Urinary bladder (tissue), 3 donors: ENCODE measurements at regions not wholly inside any gene's neighbourhood (a gene's known extent, or its start where the extent isn't known, plus 50 kb on each side); places are given as distances from the start of the nearest gene placed in this dataset.

Experiments used
- DNase-seq: peaks from one replicate; pipeline ENCODE4 v3.0.0-alpha.2; 2015; ENCODE audit errors: extremely low spot score
- H3K27ac ChIP-seq: one replicate; pipeline ENCODE4 v1.5.1; 2013; ENCODE audit warnings: low read depth, mild to moderate bottlenecking, moderate library complexity
- H3K36me3 ChIP-seq: one replicate; pipeline ENCODE4 v1.6.1; 2013; ENCODE audit warnings: mild to moderate bottlenecking, moderate library complexity; ENCODE audit not compliant: insufficient read depth
- H3K4me1 ChIP-seq: one replicate; pipeline ENCODE4 v1.6.1; 2013; ENCODE audit warnings: mild to moderate bottlenecking, moderate library complexity; ENCODE audit not compliant: insufficient read depth
- H3K4me3 ChIP-seq: one replicate; pipeline ENCODE4 v1.5.1; 2013; ENCODE audit warnings: low read depth, low read length
- WGBS: extraction: QIAGEN DNeasy Blood & Tissue Kit; methylation state at CpG from one replicate; pipeline ENCODE4 v1.1.7; 2013; 5-methylcytosine and 5-hydroxymethylcytosine counted together
- donor health status: healthy with polysubstance abuse.
- donor health status: healthy.

DNA sequence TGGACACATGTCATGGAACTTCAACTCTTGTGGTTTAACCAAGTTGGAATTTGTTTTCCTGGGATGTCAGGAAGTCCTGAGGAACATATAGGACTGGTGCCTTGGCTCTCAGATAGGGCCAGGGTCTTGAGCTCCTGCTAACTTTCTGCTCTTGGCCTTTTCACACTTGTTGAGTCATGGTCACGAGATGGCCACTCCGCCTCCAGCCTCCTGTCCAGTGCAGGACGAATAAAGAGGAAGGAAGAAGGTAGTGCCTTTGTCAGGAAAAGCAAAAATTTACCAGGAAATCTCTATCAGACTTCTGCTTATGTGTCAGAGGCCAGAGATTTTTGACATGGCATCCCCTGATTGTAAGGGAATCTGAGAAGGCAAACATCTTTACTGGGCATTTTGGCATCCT is 89.1 kb upstream of the ARHGAP20 start:
- 77% methylated on average over 3 of the region's 3 CpGs for WGBS
- no peak overlapping the region for H3K4me3 ChIP-seq
- H3K4me1 ChIP-seq, result no peaks in the 10 kb centered on the region
- H3K27ac ChIP-seq, result no peak overlapping the region
- no peaks in the 10 kb centered on the region for H3K36me3 ChIP-seq
- DNase-seq, result no peak

- WGBS, result 79% methylated on average over 6 of the region's 6 CpGs
These were observed 86.1 kb upstream of the ARHGAP20 start for GRCh38 chr11:110798201-110798900.

GRCh38 chr11:110797453-110797852 is 85.2 kb upstream of the ARHGAP20 start:
- 90% methylated on average over 3 of the region's 3 CpGs for WGBS
- no peak overlapping the region for H3K27ac ChIP-seq
- H3K36me3 ChIP-seq, result no peaks in the 10 kb centered on the region
- DNase-seq, result no peak
- no peaks in the 10 kb centered on the region for H3K4me1 ChIP-seq
- no peak overlapping the region for H3K4me3 ChIP-seq

More at GRCh38 chr11:110798201-110798900, 86.1 kb upstream of the ARHGAP20 start:
- no peak for DNase-seq
- Histone ChIP-seq H3K4me1 (no peaks in the 10 kb centered on the region), H3K36me3 (no peaks in the 10 kb centered on the region), H3K4me3 (no peak overlapping the region), H3K27ac (no peak overlapping the region)

DNA sequence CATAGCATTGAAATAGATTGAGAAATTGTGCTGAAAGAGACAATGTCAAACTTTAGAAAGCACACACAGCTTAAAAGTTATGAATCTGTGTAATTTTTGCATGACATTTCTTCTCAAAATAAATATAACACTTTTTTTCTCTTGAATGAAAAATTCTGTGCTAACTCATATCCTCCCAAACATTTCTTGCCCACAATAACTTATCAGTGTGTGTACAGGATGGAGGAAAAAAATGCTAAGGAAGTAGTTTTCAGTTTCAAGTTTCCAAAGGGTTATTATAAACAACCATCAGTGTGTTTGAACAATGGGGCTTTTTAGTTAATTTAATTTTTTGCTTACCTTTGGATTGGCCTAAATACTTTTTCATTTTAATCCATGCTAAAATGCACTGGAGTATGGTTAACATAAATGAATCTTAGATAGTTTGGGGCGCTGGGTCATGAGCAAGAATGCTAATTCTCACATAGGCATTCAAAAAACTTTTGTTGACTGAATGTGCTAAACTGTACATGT is 82.9 kb upstream of the ARHGAP20 start:
- no peak for DNase-seq
- Histone ChIP-seq H3K36me3 (no peaks in the 10 kb centered on the region), H3K4me1 (no peaks in the 10 kb centered on the region), H3K4me3 (no peak overlapping the region), H3K27ac (no peak overlapping the region)
- 93% methylated on average over 1 of the region's 1 CpG for WGBS

DNA sequence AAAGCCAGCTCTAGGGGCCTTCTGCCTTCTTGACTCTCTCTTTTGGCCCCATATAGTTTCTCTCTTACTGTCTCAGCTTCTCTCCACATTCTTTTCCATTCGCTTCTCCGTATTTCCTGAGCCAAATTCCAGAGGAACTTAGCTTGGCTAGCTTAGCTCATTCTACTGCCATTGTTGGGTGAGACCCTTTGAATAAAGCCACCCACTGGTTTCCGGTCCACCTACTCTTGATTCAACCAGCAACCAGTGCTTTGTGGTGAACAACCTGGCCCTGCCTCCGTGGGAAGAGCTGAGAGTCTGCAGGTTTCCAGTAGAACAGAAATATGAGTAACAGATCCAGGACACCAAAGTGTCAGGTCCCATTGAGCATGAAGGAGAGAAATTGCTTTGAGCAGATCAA is 81.3 kb upstream of the ARHGAP20 start:
- no peak for DNase-seq
- WGBS, result 77% methylated on average over 4 of the region's 4 CpGs

DNA sequence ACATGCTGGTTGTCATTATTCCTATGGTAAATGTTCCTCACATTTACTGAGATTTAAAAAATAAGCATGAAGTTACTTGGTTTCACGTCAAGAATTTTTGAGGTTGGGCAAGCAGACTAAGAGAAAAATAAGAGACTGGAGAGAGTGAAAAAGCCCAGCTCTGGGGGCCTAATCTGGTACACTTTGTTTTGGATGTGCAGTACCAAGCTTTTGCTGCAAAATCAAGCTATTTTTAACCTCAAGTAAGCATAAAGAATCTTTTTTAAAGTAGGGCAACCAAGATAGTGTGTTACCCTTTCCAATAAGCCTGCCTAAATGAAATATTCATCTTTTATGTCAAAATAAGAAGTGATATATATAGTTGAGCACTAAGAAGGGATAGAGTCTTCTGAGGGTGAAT is 79.4 kb upstream of the ARHGAP20 start:
- Histone ChIP-seq H3K4me1 (no peaks in the 10 kb centered on the region), H3K36me3 (no peaks in the 10 kb centered on the region), H3K27ac (no peak overlapping the region), H3K4me3 (no peak overlapping the region)
- 56% methylated on average over 1 of the region's 1 CpG for WGBS
- DNase-seq, result no peak

More for the DNA sequence above, 81.3 kb upstream of the ARHGAP20 start:
- Histone ChIP-seq H3K36me3 (no peaks in the 10 kb centered on the region), H3K4me1 (no peaks in the 10 kb centered on the region), H3K4me3 (no peak overlapping the region), H3K27ac (no peak overlapping the region)

DNA sequence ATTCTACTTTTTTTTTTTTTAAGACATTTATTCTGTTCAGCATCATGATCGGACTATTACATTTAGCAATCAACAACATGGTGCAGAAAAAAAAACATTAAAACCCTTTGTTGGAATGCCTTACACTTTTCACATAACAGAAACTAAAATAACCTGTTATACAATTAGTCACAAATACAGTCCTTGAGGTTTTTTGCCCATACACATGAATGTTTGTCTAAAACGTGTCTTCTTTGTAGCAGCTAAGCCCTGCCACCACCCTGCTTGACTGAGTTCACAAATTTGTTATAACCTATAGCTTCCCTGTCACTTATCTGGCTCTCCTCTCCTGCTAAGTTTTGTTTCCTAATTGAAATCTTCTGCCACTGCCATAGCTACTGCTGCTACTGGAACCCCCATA is 75.4 kb upstream of the ARHGAP20 start:
- no peak for DNase-seq
- Histone ChIP-seq H3K4me3 (no peak overlapping the region), H3K36me3 (no peaks in the 10 kb centered on the region), H3K27ac (no peak overlapping the region), H3K4me1 (no peaks in the 10 kb centered on the region)
- 81% methylated on average over 2 of the region's 2 CpGs for WGBS

DNA sequence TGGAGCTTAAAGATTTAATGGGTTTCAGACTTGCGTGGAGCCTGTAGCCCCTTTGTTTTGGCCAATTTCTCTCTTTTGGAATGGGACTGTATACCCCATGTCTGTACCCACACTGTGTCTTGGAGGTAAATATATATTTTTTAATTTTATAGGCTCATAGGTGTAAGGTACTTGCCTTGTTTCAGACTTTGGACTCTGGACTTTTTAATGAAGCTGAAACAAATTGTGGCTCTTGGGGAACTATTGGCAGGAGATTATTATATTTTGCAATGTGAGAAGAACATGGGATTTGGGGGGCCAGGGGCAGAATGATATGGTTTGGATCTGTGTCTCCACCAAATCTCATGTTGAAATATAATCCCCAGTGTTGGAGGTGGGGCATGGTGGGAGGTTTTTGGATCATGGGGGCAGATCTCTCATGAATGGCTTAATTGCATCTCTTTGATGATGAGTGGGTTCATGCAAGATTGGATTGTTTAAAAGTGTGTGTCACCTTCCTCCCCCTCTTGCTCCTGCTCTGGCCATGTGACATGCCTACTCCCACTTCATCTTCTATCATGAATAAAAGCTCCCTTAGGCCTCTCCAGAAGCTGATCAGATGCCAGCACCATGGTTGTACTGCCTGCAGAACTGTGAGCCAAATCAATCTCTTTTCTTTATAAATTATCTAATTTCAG is 74.1 kb upstream of the ARHGAP20 start:
- no peaks in the 10 kb centered on the region for H3K36me3 ChIP-seq
- no peak overlapping the region for H3K27ac ChIP-seq
- H3K4me3 ChIP-seq, result no peak overlapping the region
- WGBS, result 90% methylated on average over 1 of the region's 1 CpG
- H3K4me1 ChIP-seq, result no peaks in the 10 kb centered on the region
- DNase-seq, result no peak

DNA sequence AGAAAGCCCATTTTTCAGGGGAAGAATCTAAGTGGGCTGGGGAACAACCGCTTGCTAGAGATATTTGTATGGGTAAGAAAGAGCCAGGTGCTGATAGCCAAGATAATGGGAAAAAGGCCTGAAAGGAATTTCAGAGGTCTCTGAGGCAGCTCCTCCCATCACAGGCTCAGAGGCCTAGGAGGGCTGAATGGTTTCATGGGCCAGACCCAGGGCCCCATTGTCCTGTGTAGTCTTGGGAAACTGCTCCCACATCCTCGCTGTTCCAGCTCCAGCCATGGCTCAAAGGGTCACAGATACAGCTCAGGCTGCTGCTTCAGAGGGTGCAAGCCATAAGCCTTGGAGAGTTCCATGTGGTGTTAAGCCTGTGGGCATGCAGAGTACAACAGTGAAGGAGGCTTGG is 73.2 kb upstream of the ARHGAP20 start:
- 98% methylated on average over 2 of the region's 2 CpGs for WGBS
- H3K36me3 ChIP-seq, result no peaks in the 10 kb centered on the region
- no peak overlapping the region for H3K27ac ChIP-seq
- no peaks in the 10 kb centered on the region for H3K4me1 ChIP-seq
- H3K4me3 ChIP-seq, result no peak overlapping the region
- DNase-seq, result no peak

- no peaks in the 10 kb centered on the region for H3K4me1 ChIP-seq
- no peak overlapping the region for H3K4me3 ChIP-seq
- WGBS, result 28% methylated on average over 2 of the region's 2 CpGs
- no peaks in the 10 kb centered on the region for H3K36me3 ChIP-seq
- H3K27ac ChIP-seq, result no peak overlapping the region
- no peak for DNase-seq
These were observed 70.4 kb upstream of the ARHGAP20 start for GRCh38 chr11:110782616-110783015.

GRCh38 chr11:110779108-110779507 is 66.9 kb upstream of the ARHGAP20 start:
- Histone ChIP-seq H3K4me1 (no peaks in the 10 kb centered on the region), H3K36me3 (no peaks in the 10 kb centered on the region), H3K4me3 (no peak overlapping the region), H3K27ac (no peak overlapping the region)
- 80% methylated on average over 3 of the region's 3 CpGs for WGBS
- DNase-seq, result no peak

DNA sequence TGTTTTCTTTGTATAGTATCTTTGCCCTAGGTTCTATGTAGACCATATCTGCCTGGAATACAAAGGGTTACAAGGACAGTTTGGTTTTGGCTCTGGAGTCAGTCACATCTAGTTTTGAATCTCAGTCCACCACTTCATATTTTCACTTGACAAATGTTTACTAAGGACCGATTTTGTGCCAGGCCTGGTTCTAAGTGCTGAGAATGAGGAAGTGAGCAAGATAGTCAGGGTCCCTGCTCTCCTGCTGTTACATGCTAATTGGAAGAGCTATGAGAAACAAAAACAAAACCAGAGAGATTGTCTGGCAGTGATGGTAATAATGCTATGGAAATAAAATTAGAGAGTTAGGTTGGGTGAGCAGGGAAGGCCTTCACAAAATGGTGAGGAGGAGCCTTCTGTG is 66.1 kb upstream of the ARHGAP20 start:
- Histone ChIP-seq H3K4me3 (no peak overlapping the region), H3K4me1 (no peaks in the 10 kb centered on the region), H3K36me3 (no peaks in the 10 kb centered on the region), H3K27ac (peak overlapping the region; percentile 27)
- WGBS, result 12% methylated on average over 1 of the region's 1 CpG
- DNase-seq, result no peak

- Histone ChIP-seq H3K27ac (peak overlapping the region; percentile 27), H3K4me1 (no peaks in the 10 kb centered on the region), H3K4me3 (no peak overlapping the region), H3K36me3 (no peaks in the 10 kb centered on the region)
- WGBS, result 13% methylated on average over 2 of the region's 2 CpGs
- no peak for DNase-seq
These were observed 65.5 kb upstream of the ARHGAP20 start for GRCh38 chr11:110777775-110778174.

- H3K36me3 ChIP-seq, result no peaks in the 10 kb centered on the region
- H3K4me3 ChIP-seq, result no peak overlapping the region
- no peak overlapping the region for H3K27ac ChIP-seq
- no peak for DNase-seq
- H3K4me1 ChIP-seq, result no peaks in the 10 kb centered on the region
- WGBS, result 80% methylated on average over 2 of the region's 2 CpGs
These were observed 63.8 kb upstream of the ARHGAP20 start for GRCh38 chr11:110776081-110776480.
